Upper lobe of right lung (tissue), 1 donor: ENCODE measurements at regions not wholly inside any gene's neighbourhood (a gene's known extent, or its start where the extent isn't known, plus 50 kb on each side); places are given as distances from the start of the nearest gene placed in this dataset.

Experiments
- ATAC-seq: fragments of 200-7000 bp; cut with Tn5 transposase; one replicate; pipeline ENCODE4 v1.9.1; 2020; ENCODE audit warnings: mild to moderate bottlenecking, moderate library complexity
- DNase-seq: peaks from one replicate; pipeline ENCODE4 v3.0.0-alpha.2; 2020
- H3K27ac ChIP-seq: fragments of 200-600 bp; one replicate; pipeline ENCODE4 v1.8.0; 2022
- H3K27me3 ChIP-seq: fragments of 200-600 bp; one replicate; pipeline ENCODE4 v1.8.0; 2022; ENCODE audit warnings: mild to moderate bottlenecking
- H3K36me3 ChIP-seq: fragments of 200-600 bp; one replicate; pipeline ENCODE4 v1.8.0; 2022
- H3K4me1 ChIP-seq: fragments of 200-600 bp; one replicate; pipeline ENCODE4 v1.8.0; 2022
- H3K4me3 ChIP-seq: fragments of 200-600 bp; one replicate; pipeline ENCODE4 v1.8.0; 2022; ENCODE audit warnings: mild to moderate bottlenecking
- H3K9me3 ChIP-seq: fragments of 200-600 bp; one replicate; pipeline ENCODE4 v1.8.0; 2022
- CTCF ChIP-seq: fragments of 200-600 bp; IDR thresholded peaks from one replicate; pipeline ENCODE4 v1.8.0; 2022; ENCODE audit warnings: antibody characterized with exemption
- intact Hi-C: fragments of 100-400 bp; cut with DNase I; formaldehyde crosslinking; loops from one replicate; pipeline ENCODE4 v1.11.0; 2022
- donor health status: DM: no; HTN: yes; CAD: no; lungs with severe emphysema.

DNA sequence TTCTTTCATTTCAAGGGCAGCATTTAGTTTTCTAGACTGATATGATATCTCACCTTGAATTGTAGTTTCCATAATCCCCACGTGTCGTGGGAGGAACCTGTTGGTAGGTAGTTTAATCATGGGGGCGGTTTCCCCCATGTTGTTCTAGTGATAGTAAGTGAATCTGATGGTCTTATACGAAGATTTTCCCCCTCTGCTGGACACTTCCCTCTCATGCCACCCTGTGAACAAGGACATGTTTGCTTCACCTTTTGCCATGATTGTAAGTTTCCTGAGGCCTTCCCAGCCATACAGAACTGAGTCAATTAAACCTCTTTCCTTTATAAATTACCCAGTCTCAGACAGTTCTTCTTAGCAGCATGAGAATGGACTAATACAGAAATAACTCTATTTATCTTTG, 851.1 kb upstream of the FAT3 start:
- DNase-seq = no peak
- no peak for TF ChIP-seq CTCF
- Histone ChIP-seq H3K36me3 (no peaks in the 10 kb centered on the region), H3K27ac (no peak overlapping the region), H3K4me3 (no peak overlapping the region), H3K27me3 (no peaks in the 10 kb centered on the region), H3K9me3 (no peaks in the 10 kb centered on the region), H3K4me1 (no peaks in the 10 kb centered on the region)
- no peak for ATAC-seq
- intact Hi-C loops = no loop called here

GRCh38 chr11:91366816-91367215, 857.8 kb upstream of the FAT3 start:
- no peak for TF ChIP-seq CTCF
- intact Hi-C loops = no loop called here
- ATAC-seq = no peak
- Histone ChIP-seq H3K27ac (no peak overlapping the region), H3K4me3 (no peak overlapping the region), H3K9me3 (no peaks in the 10 kb centered on the region), H3K4me1 (no peaks in the 10 kb centered on the region), H3K36me3 (no peaks in the 10 kb centered on the region), H3K27me3 (no peaks in the 10 kb centered on the region)
- DNase-seq = no peak

DNA sequence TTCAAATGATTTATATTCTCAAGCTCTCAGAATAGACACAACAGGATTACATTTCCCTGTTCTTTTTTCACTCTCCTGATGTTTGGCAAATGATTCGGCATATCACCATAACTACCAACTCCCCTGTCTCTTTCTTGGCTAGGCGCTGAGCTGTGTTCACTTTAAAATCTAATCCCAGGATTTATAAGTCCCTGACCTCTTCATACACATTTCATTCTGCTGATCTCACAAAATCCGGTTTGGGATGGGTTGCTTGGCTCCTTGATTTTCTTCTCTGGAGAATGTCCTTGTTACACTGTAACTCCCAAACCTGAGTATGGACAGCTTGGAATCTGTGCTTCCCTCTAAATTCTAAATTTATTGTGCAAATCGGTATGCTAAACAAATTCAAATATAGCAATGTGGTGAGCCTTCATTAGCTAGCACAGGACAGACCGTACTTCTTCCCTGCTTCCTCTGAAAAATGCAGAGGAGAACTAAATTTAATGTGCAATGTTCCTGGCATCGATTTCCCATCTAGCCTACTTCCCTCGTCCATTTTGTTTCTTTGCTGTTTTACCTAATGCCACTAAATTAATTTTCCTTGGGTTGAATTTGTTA, 858.5 kb upstream of the FAT3 start:
- no peak for TF ChIP-seq CTCF
- Histone ChIP-seq H3K9me3 (no peaks in the 10 kb centered on the region), H3K4me1 (no peaks in the 10 kb centered on the region), H3K27ac (no peak overlapping the region), H3K36me3 (no peaks in the 10 kb centered on the region), H3K4me3 (no peak overlapping the region), H3K27me3 (no peaks in the 10 kb centered on the region)
- no peak for ATAC-seq
- intact Hi-C loops = no loop called here
- DNase-seq = no peak

DNA sequence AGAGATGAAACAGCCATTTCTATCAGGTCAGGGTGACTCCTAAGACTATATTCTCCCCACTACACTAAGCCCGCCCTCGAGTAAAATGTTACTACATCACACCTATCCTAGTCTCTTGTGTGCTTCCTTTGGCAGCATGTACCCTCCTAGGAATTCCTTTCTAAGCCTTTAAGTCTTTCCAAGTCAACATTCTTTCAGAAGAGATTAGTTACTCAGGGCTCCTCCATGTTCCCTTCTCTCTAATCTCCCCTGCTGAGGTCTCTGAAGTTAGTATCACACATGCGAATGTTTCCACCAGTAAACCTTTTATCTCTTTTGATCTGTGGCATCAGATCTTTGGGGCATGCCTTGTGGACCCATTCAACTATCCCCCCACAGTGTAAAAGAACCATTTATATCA, 873.7 kb upstream of the FAT3 start:
- H3K36me3 ChIP-seq = no peaks in the 10 kb centered on the region
- intact Hi-C loops = no loop called here
- no peak for TF ChIP-seq CTCF
- no peak for DNase-seq
- H3K9me3 ChIP-seq = no peaks in the 10 kb centered on the region
- no peaks in the 10 kb centered on the region for H3K27me3 ChIP-seq
- no peak overlapping the region for H3K27ac ChIP-seq
- H3K4me3 ChIP-seq = no peak overlapping the region
- H3K4me1 ChIP-seq = no peaks in the 10 kb centered on the region
- ATAC-seq = no peak

- Histone ChIP-seq H3K4me3 (no peak overlapping the region), H3K4me1 (no peaks in the 10 kb centered on the region), H3K27ac (no peak overlapping the region), H3K9me3 (no peaks in the 10 kb centered on the region), H3K27me3 (no peaks in the 10 kb centered on the region), H3K36me3 (no peaks in the 10 kb centered on the region)
- TF ChIP-seq CTCF = no peak
- ATAC-seq (no peak), DNase-seq (no peak)
- intact Hi-C loops = no loop called here
Observed at GRCh38 chr11:91326751-91327150, 897.9 kb upstream of the FAT3 start.

- TF ChIP-seq CTCF = no peak
- no peak for ATAC-seq
- no peaks in the 10 kb centered on the region for H3K36me3 ChIP-seq
Observed at GRCh38 chr11:91326280-91326679, 898.3 kb upstream of the FAT3 start.

More at GRCh38 chr11:91326280-91326679, 898.3 kb upstream of the FAT3 start:
- Histone ChIP-seq H3K27me3 (no peaks in the 10 kb centered on the region), H3K9me3 (no peaks in the 10 kb centered on the region), H3K27ac (no peak overlapping the region), H3K4me1 (no peaks in the 10 kb centered on the region), H3K4me3 (no peak overlapping the region)
- DNase-seq = no peak
- intact Hi-C loops = no loop called here
